Breast epithelium (tissue), 4 donors: ENCODE measurements at regions not wholly inside any gene's neighbourhood (a gene's known extent, or its start where the extent isn't known, plus 50 kb on each side); places are given as distances from the start of the nearest gene placed in this dataset.

ENCODE experiments used
- DNase-seq, 2 donors: peaks; one replicate each; pipeline ENCODE4 v3.0.0-alpha.2; 2019; ENCODE audit warnings: low spot score in 2 of 2
- H3K27ac ChIP-seq, 2 donors: fragments of 200-600 bp; sonication (generic) in 1 of 2; one replicate each; pipeline ENCODE4 v1.5.1; 2016 to 2019; ENCODE audit warnings: mild to moderate bottlenecking in 1 of 2
- H3K27me3 ChIP-seq, 2 donors: fragments of 200-600 bp; sonication (generic) in 1 of 2; one replicate each; pipeline versions ENCODE4 v1.5.1 to v1.6.0; 2017 to 2019; ENCODE audit warnings: control low read depth in 1 of 2, mild to moderate bottlenecking in 1 of 2
- H3K36me3 ChIP-seq: fragments of 200-600 bp; one replicate; pipeline ENCODE4 v1.5.1; 2019
- H3K4me1 ChIP-seq, 2 donors: fragments of 200-600 bp; sonication (generic); one replicate each; pipeline ENCODE4 v1.5.1; 2016 to 2019; ENCODE audit warnings: control low read depth in 1 of 2
- H3K4me3 ChIP-seq, 3 donors: fragments of 200-600 bp; sonication (generic); 1 replicate in 2 of 3; 2 replicates in 1 of 3; pipeline ENCODE4 v1.5.1; 2016 to 2019; ENCODE audit warnings: mild to moderate bottlenecking in 3 of 3, moderate library complexity in 2 of 3
- H3K9me3 ChIP-seq, 2 donors: fragments of 200-600 bp; sonication (generic) in 1 of 2; one replicate each; pipeline ENCODE4 v1.5.1; 2016 to 2019; ENCODE audit warnings: control low read depth in 1 of 2
- POLR2A ChIP-seq: fragments of 450-650 bp; IDR thresholded peaks from one replicate; pipeline ENCODE4 v1.6.1; 2016; ENCODE audit warnings: antibody characterized with exemption, mild to moderate bottlenecking, moderate library complexity
- POLR2AphosphoS5 ChIP-seq, 3 donors: sonication (generic); formaldehyde crosslinking; IDR thresholded peaks; one replicate each; pipeline ENCODE4 v1.6.1; 2017; ENCODE audit warnings: antibody characterized with exemption in 3 of 3
- intact Hi-C: fragments of 100-400 bp; cut with DNase I; formaldehyde crosslinking; loops from one replicate; pipeline ENCODE4 v1.15.1; 2023; ENCODE audit warnings: low total_unique reads
- TF ChIP-seq, protein P1 (sequence below), 3 donors: fragments of 450-650 bp; IDR thresholded peaks; one replicate each; pipeline ENCODE4 v1.5.1; 2016 to 2017; ENCODE audit warnings: antibody characterized with exemption in 3 of 3, mild to moderate bottlenecking in 3 of 3, moderate library complexity in 3 of 3

DNA sequence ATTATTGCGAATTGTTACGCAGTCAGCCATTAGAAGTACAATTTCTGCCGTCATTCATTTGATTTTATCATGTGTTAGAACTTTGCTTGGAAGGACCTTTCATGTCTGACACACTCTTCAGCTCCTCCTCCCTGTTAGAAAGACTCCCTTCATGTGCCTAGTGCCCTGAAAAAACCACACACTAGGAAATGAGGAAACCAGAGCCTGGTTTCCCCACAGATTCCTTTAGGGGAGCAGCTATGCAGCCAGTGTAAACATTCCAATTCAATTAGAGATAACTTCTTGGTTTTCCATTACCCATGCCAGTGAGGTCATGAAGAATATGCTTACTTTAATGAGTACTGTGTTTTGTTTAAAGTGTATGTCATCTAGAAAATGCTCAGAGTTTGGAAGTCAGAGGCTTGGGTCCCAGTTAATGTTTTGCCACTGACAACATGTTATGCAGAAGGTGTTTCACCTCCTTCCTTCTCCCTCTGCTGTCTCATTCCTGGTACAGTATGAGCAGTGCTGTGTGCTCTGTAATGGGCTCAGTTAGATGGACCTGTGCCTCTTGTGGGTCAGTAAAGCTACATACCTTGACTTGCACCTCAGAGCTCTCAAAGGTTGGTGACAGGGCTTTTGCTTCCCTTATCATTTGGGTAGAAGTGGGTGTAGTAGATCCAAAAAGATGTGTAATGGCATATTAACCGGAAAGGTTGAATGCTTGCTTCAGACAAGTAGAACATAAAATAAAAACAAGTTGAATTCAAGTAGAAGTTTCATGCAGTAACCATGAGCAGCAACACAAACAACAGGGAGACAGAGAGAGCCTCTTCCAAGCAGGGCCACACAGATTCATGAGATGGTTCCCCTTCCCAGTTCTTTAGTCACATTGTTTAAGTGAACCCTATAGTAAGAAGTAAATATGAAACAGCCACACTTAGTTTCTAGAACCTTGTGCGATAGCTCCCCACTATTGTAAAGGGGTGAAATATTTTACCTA lies 52.6 kb upstream of the TNFAIP8 start:
- intact Hi-C loops: no loop called here
- no peaks in the 10 kb centered on the region for H3K4me1 ChIP-seq

GRCh38 chr5:119304439-119305211 lies 51.2 kb upstream of the TNFAIP8 start:
- no peak overlapping the region for H3K4me3 ChIP-seq
- intact Hi-C loops: no loop called here
- TF ChIP-seq, protein P1, sequence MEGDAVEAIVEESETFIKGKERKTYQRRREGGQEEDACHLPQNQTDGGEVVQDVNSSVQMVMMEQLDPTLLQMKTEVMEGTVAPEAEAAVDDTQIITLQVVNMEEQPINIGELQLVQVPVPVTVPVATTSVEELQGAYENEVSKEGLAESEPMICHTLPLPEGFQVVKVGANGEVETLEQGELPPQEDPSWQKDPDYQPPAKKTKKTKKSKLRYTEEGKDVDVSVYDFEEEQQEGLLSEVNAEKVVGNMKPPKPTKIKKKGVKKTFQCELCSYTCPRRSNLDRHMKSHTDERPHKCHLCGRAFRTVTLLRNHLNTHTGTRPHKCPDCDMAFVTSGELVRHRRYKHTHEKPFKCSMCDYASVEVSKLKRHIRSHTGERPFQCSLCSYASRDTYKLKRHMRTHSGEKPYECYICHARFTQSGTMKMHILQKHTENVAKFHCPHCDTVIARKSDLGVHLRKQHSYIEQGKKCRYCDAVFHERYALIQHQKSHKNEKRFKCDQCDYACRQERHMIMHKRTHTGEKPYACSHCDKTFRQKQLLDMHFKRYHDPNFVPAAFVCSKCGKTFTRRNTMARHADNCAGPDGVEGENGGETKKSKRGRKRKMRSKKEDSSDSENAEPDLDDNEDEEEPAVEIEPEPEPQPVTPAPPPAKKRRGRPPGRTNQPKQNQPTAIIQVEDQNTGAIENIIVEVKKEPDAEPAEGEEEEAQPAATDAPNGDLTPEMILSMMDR (IDR thresholded peaks at IDR 0.05): no peak
- TF ChIP-seq POLR2A (no peak), POLR2AphosphoS5 (IDR thresholded peaks at IDR 0.05) (no peak)
- H3K27me3 ChIP-seq: no peaks in the 10 kb centered on the region
- H3K9me3 ChIP-seq: no peaks in the 10 kb centered on the region
- no peaks in the 10 kb centered on the region for H3K4me1 ChIP-seq
- DNase-seq: no peak
- H3K36me3 ChIP-seq: no peaks in the 10 kb centered on the region
- no peak overlapping the region for H3K27ac ChIP-seq

More for the DNA sequence above, 52.6 kb upstream of the TNFAIP8 start:
- Histone ChIP-seq H3K9me3 (no peaks in the 10 kb centered on the region), H3K27me3 (no peaks in the 10 kb centered on the region), H3K36me3 (no peaks in the 10 kb centered on the region), H3K4me3 (no peak overlapping the region), H3K27ac (peak overlapping the region; percentile 45 to 67)
- DNase-seq: peak in 1 of 2 donors; percentile 30
- TF ChIP-seq POLR2AphosphoS5 (IDR thresholded peaks at IDR 0.05): no peak
- TF ChIP-seq, protein P1 (IDR thresholded peaks at IDR 0.05): no peak
- TF ChIP-seq POLR2A: no peak
